Astrocyte (in vitro differentiated cells and primary cell): ENCODE measurements at regions not wholly inside any gene's neighbourhood (a gene's known extent, or its start where the extent isn't known, plus 50 kb on each side); places are given as distances from the start of the nearest gene placed in this dataset.

Experiments used
- DNase-seq: peaks from one replicate; pipeline ENCODE4 v3.0.0-alpha.2; 2010; ENCODE audit warnings: low read depth
- FAIRE-seq: peaks from 2 replicates; lab custom pipeline; 2011; peaks lifted over from hg19 to GRCh38; lab: Jason Lieb, UNC
- H2AFZ ChIP-seq: 2 replicates; pipeline ENCODE4 v1.6.0; 2012; ENCODE audit warnings: low read depth, low read length, inconsistent platforms
- H3K27ac ChIP-seq: 2 replicates; pipeline ENCODE4 v1.5.1; 2011; ENCODE audit warnings: low read depth, low read length, inconsistent platforms
- H3K27me3 ChIP-seq: 2 replicates; pipeline ENCODE4 v1.6.0; 2011; ENCODE audit warnings: low read length, inconsistent platforms; ENCODE audit not compliant: insufficient read depth
- H3K36me3 ChIP-seq: 2 replicates; pipeline ENCODE4 v1.5.1; 2011; ENCODE audit warnings: low read length, inconsistent platforms; ENCODE audit not compliant: insufficient read depth
- H3K4me1 ChIP-seq: 2 replicates; pipeline ENCODE4 v1.5.1; 2011; ENCODE audit warnings: low read length, inconsistent platforms; ENCODE audit not compliant: insufficient read depth
- H3K4me2 ChIP-seq: 2 replicates; pipeline ENCODE4 v1.6.0; 2012; ENCODE audit warnings: low read length, inconsistent platforms
- H3K4me3 ChIP-seq: 2 replicates; pipeline ENCODE4 v1.5.1; 2011; ENCODE audit warnings: low read depth, mild to moderate bottlenecking, low read length, inconsistent platforms; ENCODE audit not compliant: insufficient read depth
- H3K79me2 ChIP-seq: 2 replicates; pipeline ENCODE4 v1.6.0; 2012; ENCODE audit warnings: mild to moderate bottlenecking, low read length, inconsistent platforms; ENCODE audit not compliant: insufficient read depth
- H3K9ac ChIP-seq: 2 replicates; pipeline ENCODE4 v1.6.0; 2012; ENCODE audit warnings: mild to moderate bottlenecking, low read length, inconsistent platforms
- H3K9me3 ChIP-seq: 2 replicates; pipeline ENCODE4 v1.5.1; 2012; ENCODE audit warnings: low read depth, mild to moderate bottlenecking, low read length, inconsistent platforms; ENCODE audit not compliant: insufficient read depth
- H4K20me1 ChIP-seq: 2 replicates; pipeline ENCODE4 v1.6.0; 2012; ENCODE audit warnings: low read length, inconsistent platforms; ENCODE audit not compliant: insufficient read depth
- H3K27ac Mint-ChIP-seq: one replicate; pipeline ENCODE4 v1.8.0; 2021; ENCODE audit warnings: mild to moderate bottlenecking, mixed read lengths; ENCODE audit not compliant: unreplicated experiment
- H3K27me3 Mint-ChIP-seq: one replicate; pipeline ENCODE4 v1.8.0; 2021; ENCODE audit warnings: low read depth, mixed read lengths; ENCODE audit not compliant: unreplicated experiment
- H3K36me3 Mint-ChIP-seq: one replicate; pipeline ENCODE4 v1.8.0; 2021; ENCODE audit warnings: low read depth, mixed read lengths; ENCODE audit not compliant: unreplicated experiment
- H3K4me1 Mint-ChIP-seq: one replicate; pipeline ENCODE4 v1.8.0; 2021; ENCODE audit warnings: low read depth, mixed read lengths; ENCODE audit not compliant: unreplicated experiment
- H3K4me3 Mint-ChIP-seq: one replicate; pipeline ENCODE4 v1.8.0; 2021; ENCODE audit warnings: mild to moderate bottlenecking, moderate library complexity, mixed read lengths; ENCODE audit not compliant: unreplicated experiment
- H3K9me3 Mint-ChIP-seq: one replicate; pipeline ENCODE4 v1.8.0; 2021; ENCODE audit warnings: mild to moderate bottlenecking, mixed read lengths; ENCODE audit not compliant: unreplicated experiment
- EZH2 ChIP-seq: IDR thresholded peaks from 2 replicates; pipeline ENCODE4 v1.6.1; 2012; ENCODE audit warnings: mild to moderate bottlenecking, low read length, inconsistent platforms; ENCODE audit not compliant: insufficient read depth
- TF ChIP-seq, protein P1 (sequence below): IDR thresholded peaks from 2 replicates; pipeline ENCODE4 v1.5.1; 2011; ENCODE audit warnings: low read depth, mild to moderate bottlenecking, inconsistent platforms, low read length, moderate library complexity; ENCODE audit not compliant: insufficient read depth

DNA sequence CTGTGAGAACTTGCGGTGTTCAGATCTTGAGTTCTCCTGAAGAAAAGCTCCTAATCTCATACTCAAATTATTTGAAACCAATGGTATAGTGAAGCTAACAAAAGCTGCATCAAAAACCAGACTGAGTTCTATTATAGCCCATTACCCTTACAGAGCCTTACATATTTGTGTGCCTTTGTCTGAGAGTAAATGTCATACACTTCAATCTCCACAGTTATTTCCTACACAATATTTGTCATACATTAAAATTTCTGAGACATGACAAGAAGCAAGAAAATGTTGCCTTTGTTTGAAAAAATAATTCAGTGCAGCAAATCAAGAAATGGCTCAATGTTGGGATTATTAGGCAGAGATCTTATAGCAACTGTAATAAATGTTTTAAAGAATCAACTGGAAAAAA lies 776.1 kb upstream of the MBL2 start:
- Mint-ChIP-seq H3K36me3 (no peaks in the 10 kb centered on the region), H3K4me1 (no peaks in the 10 kb centered on the region), H3K9me3 (no peaks in the 10 kb centered on the region), H3K27ac (no peak overlapping the region), H3K27me3 (no peaks in the 10 kb centered on the region), H3K4me3 (no peak overlapping the region)
- TF ChIP-seq, protein P1, sequence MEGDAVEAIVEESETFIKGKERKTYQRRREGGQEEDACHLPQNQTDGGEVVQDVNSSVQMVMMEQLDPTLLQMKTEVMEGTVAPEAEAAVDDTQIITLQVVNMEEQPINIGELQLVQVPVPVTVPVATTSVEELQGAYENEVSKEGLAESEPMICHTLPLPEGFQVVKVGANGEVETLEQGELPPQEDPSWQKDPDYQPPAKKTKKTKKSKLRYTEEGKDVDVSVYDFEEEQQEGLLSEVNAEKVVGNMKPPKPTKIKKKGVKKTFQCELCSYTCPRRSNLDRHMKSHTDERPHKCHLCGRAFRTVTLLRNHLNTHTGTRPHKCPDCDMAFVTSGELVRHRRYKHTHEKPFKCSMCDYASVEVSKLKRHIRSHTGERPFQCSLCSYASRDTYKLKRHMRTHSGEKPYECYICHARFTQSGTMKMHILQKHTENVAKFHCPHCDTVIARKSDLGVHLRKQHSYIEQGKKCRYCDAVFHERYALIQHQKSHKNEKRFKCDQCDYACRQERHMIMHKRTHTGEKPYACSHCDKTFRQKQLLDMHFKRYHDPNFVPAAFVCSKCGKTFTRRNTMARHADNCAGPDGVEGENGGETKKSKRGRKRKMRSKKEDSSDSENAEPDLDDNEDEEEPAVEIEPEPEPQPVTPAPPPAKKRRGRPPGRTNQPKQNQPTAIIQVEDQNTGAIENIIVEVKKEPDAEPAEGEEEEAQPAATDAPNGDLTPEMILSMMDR = no peak
- TF ChIP-seq EZH2 = no peak
- no peaks in the 10 kb centered on the region for H3K4me1 ChIP-seq
- no peak overlapping the region for H3K4me2 ChIP-seq
- no peaks in the 10 kb centered on the region for H3K79me2 ChIP-seq
- H3K27ac ChIP-seq = no peak overlapping the region
- no peaks in the 10 kb centered on the region for H3K9me3 ChIP-seq
- DNase-seq (no peak), FAIRE-seq (no peak)
- H3K36me3 ChIP-seq = no peaks in the 10 kb centered on the region
- no peaks in the 10 kb centered on the region for H4K20me1 ChIP-seq
- no peak overlapping the region for H3K4me3 ChIP-seq
- no peaks in the 10 kb centered on the region for H3K27me3 ChIP-seq
- no peak overlapping the region for H3K9ac ChIP-seq
- H2AFZ ChIP-seq = no peak overlapping the region

DNA sequence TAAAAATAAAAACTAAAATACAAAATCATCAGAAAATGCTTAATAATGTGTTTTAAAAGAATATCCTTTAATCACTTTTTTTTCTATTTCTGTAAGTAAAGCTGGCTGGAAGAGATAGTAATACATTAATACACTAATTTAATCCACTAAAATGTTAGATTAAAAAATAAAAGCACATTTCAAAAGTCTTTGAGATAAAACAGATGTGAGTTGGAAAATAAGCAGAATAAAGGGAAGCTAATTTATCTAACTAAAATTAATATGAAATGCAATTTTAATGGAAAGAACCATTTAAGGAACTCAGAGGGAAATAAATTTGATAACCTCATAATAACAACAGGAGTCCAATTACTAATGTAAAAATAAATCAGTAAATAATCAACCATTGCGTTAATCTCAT lies 774.8 kb upstream of the MBL2 start:
- Histone ChIP-seq H3K27me3 (no peaks in the 10 kb centered on the region), H3K4me2 (no peak overlapping the region), H3K9me3 (no peaks in the 10 kb centered on the region), H3K4me3 (no peak overlapping the region), H3K79me2 (no peaks in the 10 kb centered on the region), H3K36me3 (no peaks in the 10 kb centered on the region), H2AFZ (no peak overlapping the region), H3K9ac (no peak overlapping the region), H3K27ac (no peak overlapping the region), H4K20me1 (no peaks in the 10 kb centered on the region), H3K4me1 (no peaks in the 10 kb centered on the region)
- Mint-ChIP-seq H3K27me3 (no peaks in the 10 kb centered on the region), H3K4me1 (no peaks in the 10 kb centered on the region), H3K36me3 (no peaks in the 10 kb centered on the region), H3K4me3 (no peak overlapping the region), H3K9me3 (no peaks in the 10 kb centered on the region), H3K27ac (no peak overlapping the region)
- FAIRE-seq = no peak
- no peak for TF ChIP-seq EZH2
- TF ChIP-seq, protein P1 = no peak
- no peak for DNase-seq

DNA sequence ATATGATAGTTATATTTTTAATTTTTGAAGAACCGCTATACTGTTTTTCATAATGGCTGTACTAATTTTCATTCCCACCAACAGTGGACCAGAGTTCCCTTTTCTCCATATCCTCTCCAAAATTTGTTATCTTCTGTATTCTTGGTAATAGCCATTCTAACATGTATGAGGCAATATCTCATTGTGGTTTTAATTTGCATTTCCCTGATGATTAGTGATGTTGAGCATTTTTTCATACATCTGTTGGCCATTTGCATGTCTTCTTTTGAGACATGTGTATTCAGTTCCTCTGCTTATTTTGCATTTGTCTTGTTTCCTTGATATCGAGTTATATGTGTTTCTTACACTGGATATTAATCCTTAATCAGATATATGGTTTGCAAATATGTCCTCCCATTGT lies 770.8 kb upstream of the MBL2 start:
- Histone ChIP-seq H3K27me3 (no peaks in the 10 kb centered on the region), H3K79me2 (no peaks in the 10 kb centered on the region), H3K27ac (no peak overlapping the region), H4K20me1 (no peaks in the 10 kb centered on the region), H2AFZ (no peak overlapping the region), H3K36me3 (no peaks in the 10 kb centered on the region), H3K4me2 (no peak overlapping the region), H3K9me3 (no peaks in the 10 kb centered on the region), H3K4me1 (no peaks in the 10 kb centered on the region), H3K9ac (no peak overlapping the region), H3K4me3 (no peak overlapping the region)
- H3K27ac Mint-ChIP-seq = no peak overlapping the region
- FAIRE-seq (no peak), DNase-seq (no peak)
- no peak for TF ChIP-seq EZH2
- TF ChIP-seq, protein P1 = no peak
- no peak overlapping the region for H3K4me3 Mint-ChIP-seq
- H3K4me1 Mint-ChIP-seq = peaks cover 4% of the 10 kb centered on the region
- H3K27me3 Mint-ChIP-seq = no peaks in the 10 kb centered on the region
- H3K9me3 Mint-ChIP-seq = no peaks in the 10 kb centered on the region
- no peaks in the 10 kb centered on the region for H3K36me3 Mint-ChIP-seq
